Activated T-cell treated with anti-CD3 and anti-CD28 coated beads for 24 hours (primary cell): ENCODE measurements at regions not wholly inside any gene's neighbourhood (a gene's known extent, or its start where the extent isn't known, plus 50 kb on each side); places are given as distances from the start of the nearest gene placed in this dataset.

Experiments used
- DNase-seq: peaks from one replicate; pipeline ENCODE4 v3.0.0-alpha.2; 2020; ENCODE audit warnings: low read depth

DNA sequence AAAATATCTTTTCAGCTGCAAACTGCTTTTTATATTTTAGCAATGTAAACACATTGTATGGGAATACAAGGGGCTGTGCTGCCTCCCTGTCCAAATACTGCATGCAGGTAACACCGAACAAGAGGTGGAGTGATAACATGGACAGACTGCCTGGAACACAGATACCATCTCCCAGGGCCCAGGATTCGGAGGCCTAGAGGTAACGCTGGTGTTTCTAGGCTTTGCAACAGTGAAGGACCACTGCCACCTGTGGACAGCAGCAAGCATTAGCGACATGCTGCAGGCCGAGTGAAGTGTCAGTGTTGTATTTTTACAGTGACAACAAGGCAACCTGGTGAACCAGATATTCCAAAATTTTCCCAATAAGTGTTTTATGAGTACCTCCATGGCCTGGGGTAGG lies 379.1 kb downstream of the DMRT2 start:
- no peak for DNase-seq

DNA sequence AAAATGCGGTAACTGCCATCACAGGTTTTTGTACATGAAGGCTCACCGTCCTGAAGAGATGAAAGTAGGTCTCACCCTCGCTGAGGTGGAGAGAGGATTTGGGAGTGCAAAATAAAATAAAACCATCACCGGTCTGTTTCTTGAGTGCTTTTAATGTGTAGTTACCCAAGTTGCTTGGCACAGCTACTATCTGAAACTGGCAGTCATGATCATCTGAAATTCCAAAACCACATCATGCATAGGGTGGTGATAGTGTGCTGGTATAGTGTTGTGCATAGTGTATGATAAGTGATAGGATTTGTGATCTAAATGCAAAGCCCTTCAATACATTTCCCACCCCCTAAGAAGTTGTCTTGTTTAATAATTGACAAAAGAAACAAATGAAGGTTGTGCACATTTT lies 381.3 kb downstream of the DMRT2 start:
- DNase-seq, result no peak

DNA sequence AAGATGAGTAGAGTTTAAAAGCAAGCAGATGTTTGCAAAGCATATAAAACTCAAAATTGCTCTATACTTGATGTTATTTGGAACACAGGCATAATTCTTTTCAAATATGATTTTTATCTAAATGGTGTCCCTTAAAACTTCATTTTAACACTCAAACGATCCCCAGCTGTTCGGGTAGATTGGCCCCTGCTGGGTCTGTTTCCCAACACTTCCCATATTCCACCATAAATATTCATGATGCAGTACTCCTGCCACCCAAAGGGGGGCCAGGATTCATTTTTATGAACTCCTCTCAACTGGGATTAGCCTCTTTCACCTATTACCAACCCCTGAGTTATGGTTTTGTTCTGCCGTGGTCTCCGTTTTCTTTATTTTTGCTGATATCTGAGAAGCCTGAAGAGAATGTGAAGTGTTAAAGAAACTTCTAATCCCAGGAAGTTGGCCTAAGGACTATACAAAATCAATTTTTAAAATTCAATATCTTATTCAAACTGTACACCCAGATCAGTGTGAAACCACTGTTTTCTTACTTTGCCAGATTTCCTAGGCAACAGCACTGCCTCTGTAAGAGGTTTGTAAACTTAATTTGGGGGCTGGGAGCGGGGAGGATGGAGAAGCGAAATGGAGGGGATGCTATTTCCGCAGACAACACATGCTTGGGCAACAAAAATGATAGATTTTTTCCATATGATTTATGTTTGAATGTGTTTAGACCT lies 384.1 kb downstream of the DMRT2 start:
- DNase-seq, result no peak

- no peak for DNase-seq
These were observed 384.7 kb downstream of the DMRT2 start for GRCh38 chr9:1434811-1435210.

GRCh38 chr9:1440256-1440655 lies 390.1 kb downstream of the DMRT2 start:
- DNase-seq, result no peak

- no peak for DNase-seq
These were observed 391.9 kb downstream of the DMRT2 start for GRCh38 chr9:1442105-1442504.

GRCh38 chr9:1443450-1443849 lies 393.3 kb downstream of the DMRT2 start:
- DNase-seq, result no peak

GRCh38 chr9:1446671-1447070 lies 396.5 kb downstream of the DMRT2 start:
- no peak for DNase-seq

- no peak for DNase-seq
These were observed 403.5 kb downstream of the DMRT2 start for GRCh38 chr9:1453636-1454035.

- DNase-seq, result no peak
These were observed 404.1 kb downstream of the DMRT2 start for GRCh38 chr9:1454211-1454610.

GRCh38 chr9:1454616-1455347 lies 404.6 kb downstream of the DMRT2 start:
- DNase-seq, result no peak

GRCh38 chr9:1455766-1456165 lies 405.6 kb downstream of the DMRT2 start:
- no peak for DNase-seq

GRCh38 chr9:1456301-1457024 lies 406.3 kb downstream of the DMRT2 start:
- no peak for DNase-seq

DNA sequence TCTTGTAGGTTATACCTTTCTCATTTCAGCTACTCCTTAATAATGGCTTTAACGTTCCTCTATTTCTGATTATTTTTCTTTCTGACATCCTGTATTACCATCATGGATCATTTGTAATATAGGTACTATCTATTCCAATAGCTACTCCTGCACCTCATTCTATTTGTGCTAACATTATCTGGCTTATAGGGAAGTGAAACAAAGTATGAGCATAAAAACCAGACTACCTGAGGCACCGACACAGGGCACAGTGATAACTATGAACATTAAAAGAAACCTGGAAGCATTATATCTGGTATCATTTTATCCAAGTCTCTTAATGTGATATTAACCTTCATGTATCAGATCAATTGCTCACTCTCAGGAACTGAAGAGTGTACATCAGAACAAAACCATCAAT lies 407.3 kb downstream of the DMRT2 start:
- no peak for DNase-seq

- no peak for DNase-seq
These were observed 408.3 kb downstream of the DMRT2 start for GRCh38 chr9:1458503-1458902.

DNA sequence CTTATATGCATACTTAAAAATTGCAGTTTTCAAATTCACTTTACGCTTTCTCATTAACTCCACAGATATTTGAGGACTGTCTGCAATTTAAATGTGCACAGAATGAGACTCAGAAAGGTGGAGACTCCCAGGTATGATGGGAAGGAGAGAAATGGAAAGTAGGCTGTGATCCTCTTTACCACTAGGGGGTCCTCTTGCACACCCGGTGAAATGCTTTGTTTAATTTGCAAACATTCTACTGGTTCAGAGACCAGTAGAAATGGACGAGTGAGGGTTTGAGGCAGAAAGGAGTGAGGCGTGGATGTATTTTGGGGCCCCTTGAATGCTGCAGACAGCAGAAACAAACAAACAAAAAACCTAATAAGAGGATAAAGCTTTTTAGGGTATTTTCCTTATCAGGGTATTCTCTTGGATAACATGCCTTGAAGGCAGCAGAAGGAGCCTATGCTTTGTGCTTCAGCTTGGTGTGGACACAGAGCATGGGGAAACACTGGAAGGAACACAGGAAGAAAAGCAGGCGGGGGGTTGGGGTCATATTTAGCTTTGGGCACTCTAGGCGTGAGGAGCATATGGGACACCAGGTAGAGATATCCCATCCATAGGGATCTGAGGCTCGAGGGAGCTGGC lies 410.1 kb downstream of the DMRT2 start:
- DNase-seq, result no peak

DNA sequence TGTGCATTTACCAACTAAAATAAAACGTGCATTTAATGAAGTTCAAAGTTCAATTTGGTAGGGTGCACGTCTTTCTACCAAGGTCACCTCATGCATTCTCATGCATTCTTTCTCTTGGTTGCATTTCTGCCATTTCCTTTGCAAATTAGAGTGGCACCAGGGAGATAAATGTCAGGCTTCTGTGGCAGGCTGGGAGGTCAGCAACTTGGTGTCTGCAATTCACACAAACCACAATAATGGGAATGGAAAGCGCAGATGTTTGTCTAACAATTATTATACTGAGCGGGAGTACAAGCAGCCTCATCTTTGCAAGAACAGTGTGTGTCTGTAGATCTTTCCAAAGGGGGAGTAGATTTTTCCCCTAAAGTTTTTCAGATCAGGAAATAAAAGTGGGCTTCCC lies 411.7 kb downstream of the DMRT2 start:
- DNase-seq, result no peak

DNA sequence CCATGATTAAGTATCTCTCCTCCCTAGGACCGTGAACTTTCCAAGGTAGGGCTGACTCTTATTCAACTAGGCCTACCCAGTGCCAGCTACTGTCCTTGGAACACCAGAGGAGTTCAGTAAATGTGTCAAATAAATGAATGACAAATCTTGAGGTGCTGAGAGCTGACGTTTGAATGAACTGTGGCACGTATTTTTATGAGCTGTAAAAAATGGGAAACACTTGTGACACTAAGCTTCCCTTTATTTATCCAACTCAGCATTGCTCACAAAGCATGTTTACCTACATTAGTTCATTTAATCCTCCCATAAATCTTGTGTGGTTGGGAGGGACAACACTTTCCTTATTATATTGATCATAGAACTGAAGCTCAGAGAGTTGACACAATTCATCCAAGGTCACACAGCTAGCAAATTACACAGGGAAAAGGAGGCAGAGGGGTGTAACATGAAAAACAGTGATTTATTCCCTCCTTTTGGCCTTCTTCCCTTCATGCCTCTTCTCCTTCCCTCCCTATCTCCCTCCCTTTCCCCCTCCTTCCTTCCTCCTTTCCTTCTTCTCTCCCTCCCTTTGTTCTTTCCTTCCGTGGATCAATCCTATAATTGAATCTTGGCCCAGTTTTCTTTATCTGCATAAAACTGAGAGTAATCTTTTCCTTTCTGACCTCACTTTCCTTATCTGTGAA lies 412.6 kb downstream of the DMRT2 start:
- no peak for DNase-seq

- DNase-seq, result no peak
These were observed 419.8 kb downstream of the DMRT2 start for GRCh38 chr9:1469996-1470395.

DNA sequence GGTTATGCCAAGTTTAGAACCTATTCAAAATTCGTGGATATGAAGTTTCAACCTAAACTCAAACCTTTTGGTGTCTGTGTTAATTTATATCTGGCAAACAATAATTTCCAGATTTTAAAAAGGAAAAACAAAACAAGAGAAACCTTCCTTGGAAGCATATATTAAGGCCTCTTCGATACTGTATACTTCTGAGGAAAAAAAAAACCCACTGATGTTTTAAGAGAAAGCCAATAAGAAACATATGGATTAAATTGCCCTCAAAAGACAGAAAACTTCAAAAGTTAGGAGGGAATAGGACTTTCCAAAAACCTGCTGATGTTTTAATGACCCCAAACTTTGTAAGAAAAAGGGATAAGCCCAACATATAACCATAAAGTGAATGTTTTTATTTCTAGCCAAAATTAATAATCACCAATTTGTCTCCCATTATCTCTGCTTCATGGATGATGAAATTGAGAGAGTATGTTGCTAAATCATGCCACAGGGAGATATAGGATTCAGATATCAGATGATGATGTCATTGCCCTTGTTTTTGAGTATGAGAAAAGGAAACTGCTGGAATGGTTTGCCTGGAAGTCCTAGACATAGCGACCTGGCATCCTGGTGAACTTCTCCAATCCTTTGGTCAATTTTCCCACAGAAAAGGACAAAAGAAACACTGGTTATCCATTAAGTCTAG lies 423.9 kb downstream of the DMRT2 start:
- DNase-seq, result no peak

DNA sequence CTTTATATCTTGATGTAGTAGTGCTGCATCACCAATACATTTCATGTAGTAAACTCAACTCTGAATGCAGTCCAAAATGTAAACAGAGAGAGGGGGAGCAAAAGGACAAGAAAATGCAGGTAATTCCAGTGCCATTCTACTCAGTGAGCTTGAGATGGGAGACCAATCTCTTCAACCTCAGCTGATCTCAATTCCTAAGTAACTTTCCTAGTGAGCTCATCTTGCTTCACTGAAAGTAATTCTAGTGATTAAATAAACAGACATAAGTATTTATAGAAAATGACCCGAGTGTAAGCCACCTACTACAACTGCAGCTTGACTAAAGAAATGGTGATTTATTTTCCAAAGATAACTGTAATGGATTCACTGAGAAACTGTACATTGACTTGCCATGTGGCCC lies 424.5 kb downstream of the DMRT2 start:
- DNase-seq, result no peak
